ENCODE measurements at regions not wholly inside any gene's neighbourhood (a gene's known extent, or its start where the extent isn't known, plus 50 kb on each side); places are given as distances from the start of the nearest gene placed in this dataset.

DNA sequence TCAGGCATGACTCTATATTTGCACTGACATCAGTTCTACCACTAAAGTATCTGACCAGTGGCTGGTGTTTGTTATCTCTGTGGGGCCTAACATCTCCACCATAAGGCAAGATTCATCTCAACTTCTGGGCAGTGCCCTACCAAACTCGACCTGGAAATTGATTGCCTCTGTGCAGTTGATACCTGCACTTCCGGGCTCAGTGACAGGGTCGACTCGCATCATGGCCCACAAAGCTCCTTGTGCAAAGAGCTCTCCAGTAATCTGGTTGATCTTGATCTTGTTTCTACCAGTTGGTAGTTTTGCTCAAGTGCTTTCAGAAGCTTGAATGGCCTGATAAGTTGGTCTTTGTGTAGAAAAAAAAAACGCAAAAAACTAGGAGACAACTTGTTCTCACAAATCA, 501.1 kb upstream of the JAG1 start:
- TF ChIP-seq SIN3A (IDR thresholded peaks at IDR 0.05; ENCODE audit: borderline replicate concordance, insufficient read depth, low read length), result no peak
- TF ChIP-seq TAF1 (IDR thresholded peaks at IDR 0.05; ENCODE audit: borderline replicate concordance, insufficient read depth, low read length), result no peak
- no peak for TF ChIP-seq FOXP2 (optimal IDR thresholded peaks at IDR 0.05; ENCODE audit: borderline replicate concordance, extremely low read depth, extremely low read length, insufficient read depth)
- TF ChIP-seq, protein P1, sequence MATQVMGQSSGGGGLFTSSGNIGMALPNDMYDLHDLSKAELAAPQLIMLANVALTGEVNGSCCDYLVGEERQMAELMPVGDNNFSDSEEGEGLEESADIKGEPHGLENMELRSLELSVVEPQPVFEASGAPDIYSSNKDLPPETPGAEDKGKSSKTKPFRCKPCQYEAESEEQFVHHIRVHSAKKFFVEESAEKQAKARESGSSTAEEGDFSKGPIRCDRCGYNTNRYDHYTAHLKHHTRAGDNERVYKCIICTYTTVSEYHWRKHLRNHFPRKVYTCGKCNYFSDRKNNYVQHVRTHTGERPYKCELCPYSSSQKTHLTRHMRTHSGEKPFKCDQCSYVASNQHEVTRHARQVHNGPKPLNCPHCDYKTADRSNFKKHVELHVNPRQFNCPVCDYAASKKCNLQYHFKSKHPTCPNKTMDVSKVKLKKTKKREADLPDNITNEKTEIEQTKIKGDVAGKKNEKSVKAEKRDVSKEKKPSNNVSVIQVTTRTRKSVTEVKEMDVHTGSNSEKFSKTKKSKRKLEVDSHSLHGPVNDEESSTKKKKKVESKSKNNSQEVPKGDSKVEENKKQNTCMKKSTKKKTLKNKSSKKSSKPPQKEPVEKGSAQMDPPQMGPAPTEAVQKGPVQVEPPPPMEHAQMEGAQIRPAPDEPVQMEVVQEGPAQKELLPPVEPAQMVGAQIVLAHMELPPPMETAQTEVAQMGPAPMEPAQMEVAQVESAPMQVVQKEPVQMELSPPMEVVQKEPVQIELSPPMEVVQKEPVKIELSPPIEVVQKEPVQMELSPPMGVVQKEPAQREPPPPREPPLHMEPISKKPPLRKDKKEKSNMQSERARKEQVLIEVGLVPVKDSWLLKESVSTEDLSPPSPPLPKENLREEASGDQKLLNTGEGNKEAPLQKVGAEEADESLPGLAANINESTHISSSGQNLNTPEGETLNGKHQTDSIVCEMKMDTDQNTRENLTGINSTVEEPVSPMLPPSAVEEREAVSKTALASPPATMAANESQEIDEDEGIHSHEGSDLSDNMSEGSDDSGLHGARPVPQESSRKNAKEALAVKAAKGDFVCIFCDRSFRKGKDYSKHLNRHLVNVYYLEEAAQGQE (IDR thresholded peaks at IDR 0.05; ENCODE audit: insufficient read depth in 1 of 2, low read depth in 2 of 2, low read length in 2 of 2), result no peak
- TF ChIP-seq POLR2AphosphoS5 (IDR thresholded peaks at IDR 0.05; ENCODE audit: low read depth, low read length), result no peak

DNA sequence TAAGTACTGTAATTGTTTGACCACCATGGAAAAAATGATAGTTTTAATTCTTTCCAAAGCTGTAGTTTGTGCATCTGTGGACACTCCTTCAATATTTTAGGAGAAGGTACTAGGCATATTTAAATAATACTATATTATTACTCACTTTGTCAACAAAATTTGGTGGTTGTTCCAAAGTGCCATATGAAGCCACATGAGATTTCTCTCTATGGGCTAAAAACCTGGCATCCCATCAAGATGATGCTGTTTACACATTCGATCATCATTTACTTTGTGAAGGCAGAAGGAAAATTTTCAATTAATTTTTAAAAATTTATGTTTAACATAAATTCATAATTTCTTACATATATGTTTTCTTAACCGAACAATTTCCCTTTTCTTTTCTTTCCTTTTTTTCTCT, 502.6 kb upstream of the JAG1 start:
- TF ChIP-seq SIN3A (IDR thresholded peaks at IDR 0.05; ENCODE audit: borderline replicate concordance, insufficient read depth, low read length) (no peak), FOXP2 (optimal IDR thresholded peaks at IDR 0.05; ENCODE audit: borderline replicate concordance, extremely low read depth, extremely low read length, insufficient read depth) (no peak), POLR2AphosphoS5 (IDR thresholded peaks at IDR 0.05; ENCODE audit: low read depth, low read length) (no peak), TAF1 (IDR thresholded peaks at IDR 0.05; ENCODE audit: borderline replicate concordance, insufficient read depth, low read length) (no peak)
- TF ChIP-seq, protein P1 (IDR thresholded peaks at IDR 0.05; ENCODE audit: insufficient read depth in 1 of 2, low read depth in 2 of 2, low read length in 2 of 2), result no peak

DNA sequence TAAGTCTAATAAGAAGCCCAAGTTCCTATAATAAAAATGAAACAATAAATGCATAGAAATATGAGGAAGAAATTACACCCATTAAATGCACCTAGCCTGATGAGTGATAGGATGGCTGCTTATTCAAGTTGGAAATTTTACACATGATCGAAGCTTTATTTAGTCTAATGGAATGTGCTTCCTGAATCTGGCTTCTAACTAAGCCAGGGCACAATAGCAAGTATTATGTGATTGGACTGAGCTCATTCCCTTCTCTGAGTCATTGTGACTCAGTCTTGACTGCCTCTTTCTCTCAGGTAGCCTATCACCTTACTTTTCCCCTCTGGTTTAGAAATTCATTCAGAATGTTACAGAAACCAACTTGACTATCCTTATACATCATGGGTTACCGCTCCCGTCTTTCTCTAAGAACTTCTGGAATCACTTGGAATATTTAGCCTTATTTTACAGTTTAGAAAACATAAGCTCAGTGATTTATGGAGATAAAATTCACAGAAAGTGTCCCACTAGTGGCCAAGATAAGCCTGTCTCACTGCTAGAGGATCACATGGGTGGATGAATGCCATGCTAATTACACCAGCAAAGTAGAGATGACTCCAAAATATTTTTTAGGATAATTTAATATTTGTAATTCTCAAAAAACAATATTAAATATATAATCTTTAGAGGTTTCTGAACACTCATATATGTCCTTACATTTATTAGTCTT, 505.3 kb upstream of the JAG1 start:
- no peak for TF ChIP-seq TAF1 (IDR thresholded peaks at IDR 0.05; ENCODE audit: borderline replicate concordance, insufficient read depth, low read length)
- TF ChIP-seq, protein P1 (IDR thresholded peaks at IDR 0.05; ENCODE audit: insufficient read depth in 1 of 2, low read depth in 2 of 2, low read length in 2 of 2), result no peak
- no peak for TF ChIP-seq POLR2AphosphoS5 (IDR thresholded peaks at IDR 0.05; ENCODE audit: low read depth, low read length)
- no peak for TF ChIP-seq SIN3A (IDR thresholded peaks at IDR 0.05; ENCODE audit: borderline replicate concordance, insufficient read depth, low read length)
- no peak for TF ChIP-seq FOXP2 (optimal IDR thresholded peaks at IDR 0.05; ENCODE audit: borderline replicate concordance, extremely low read depth, extremely low read length, insufficient read depth)

DNA sequence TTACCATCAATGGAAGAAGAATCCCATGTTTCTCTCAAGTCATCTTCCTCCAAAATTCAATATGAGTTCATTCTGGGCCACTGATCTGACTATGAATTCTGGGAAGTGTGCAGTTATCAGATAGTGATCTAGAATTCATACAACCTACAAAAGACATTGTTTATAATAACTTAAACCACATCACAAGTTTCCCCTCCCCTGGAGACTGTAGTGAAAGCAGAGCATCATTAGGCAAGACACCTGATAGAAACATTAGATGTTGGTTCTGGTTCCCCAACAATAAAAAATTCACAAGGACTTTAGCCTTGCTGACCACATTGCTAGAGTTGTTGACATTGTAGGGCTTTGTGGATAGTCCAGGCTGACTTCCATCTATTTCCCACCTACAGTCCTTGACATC, 506.4 kb upstream of the JAG1 start:
- TF ChIP-seq, protein P1 (IDR thresholded peaks at IDR 0.05; ENCODE audit: insufficient read depth in 1 of 2, low read depth in 2 of 2, low read length in 2 of 2), result no peak
- TF ChIP-seq FOXP2 (optimal IDR thresholded peaks at IDR 0.05; ENCODE audit: borderline replicate concordance, extremely low read depth, extremely low read length, insufficient read depth) (no peak), POLR2AphosphoS5 (IDR thresholded peaks at IDR 0.05; ENCODE audit: low read depth, low read length) (no peak), SIN3A (IDR thresholded peaks at IDR 0.05; ENCODE audit: borderline replicate concordance, insufficient read depth, low read length) (no peak), TAF1 (IDR thresholded peaks at IDR 0.05; ENCODE audit: borderline replicate concordance, insufficient read depth, low read length) (no peak)
